ENCODE measurements at regions not wholly inside any gene's neighbourhood (a gene's known extent, or its start where the extent isn't known, plus 50 kb on each side); places are given as distances from the start of the nearest gene placed in this dataset.

GRCh38 chr3:163521261-163521660 is 1557.0 kb downstream of the SI start:
- TF ChIP-seq MYC (IDR thresholded peaks at IDR 0.05; ENCODE audit: low read depth, low read length) (no peak), FOS (IDR thresholded peaks at IDR 0.05; ENCODE audit: borderline replicate concordance, insufficient read depth, low read length) (no peak)
- TF ChIP-seq, protein P1, sequence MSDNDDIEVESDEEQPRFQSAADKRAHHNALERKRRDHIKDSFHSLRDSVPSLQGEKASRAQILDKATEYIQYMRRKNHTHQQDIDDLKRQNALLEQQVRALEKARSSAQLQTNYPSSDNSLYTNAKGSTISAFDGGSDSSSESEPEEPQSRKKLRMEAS (IDR thresholded peaks at IDR 0.05; ENCODE audit: insufficient read depth, insufficient read length): no peak
- no peaks in the 10 kb centered on the region for H3K9me1 ChIP-seq (replicated peaks; ENCODE audit: control insufficient read depth, extremely low read depth, insufficient read depth, low read length)
- CTCF ChIA-PET: no interaction called here
- BruUV-seq (replicated peaks): no TSS peak
- H3K4me1 ChIP-seq (ENCODE audit: control insufficient read depth, extremely low read depth, insufficient read depth, low read length): no peaks in the 10 kb centered on the region
- no peaks in the 10 kb centered on the region for H3K9me3 ChIP-seq (replicated peaks; ENCODE audit: control insufficient read depth, insufficient read depth, low read length)
- H4K20me1 ChIP-seq (replicated peaks; ENCODE audit: control insufficient read depth, extremely low read depth, insufficient read depth, low read length): no peaks in the 10 kb centered on the region
- no peak overlapping the region for H3K4me3 ChIP-seq (replicated peaks in 1 of 3; ENCODE audit: insufficient read depth in 1 of 3, low read depth in 1 of 3, low read length in 3 of 3)
- POLR2A ChIA-PET: no interaction called here
- no peaks in the 10 kb centered on the region for H3K36me3 ChIP-seq (ENCODE audit: control insufficient read depth in 2 of 2, extremely low read depth in 1 of 2, insufficient read depth in 2 of 2, low read length in 2 of 2)
- no peak overlapping the region for H3K27ac ChIP-seq (ENCODE audit: insufficient read depth, low read depth, low read length)
- intact Hi-C loops (cut with micrococcal nuclease) (no loop called here), dilution Hi-C loops (cut with MboI; ENCODE audit: extremely low pct_ligation_motif_present, low sequenced_read_pairs) (no loop called here)
- no peak overlapping the region for H3K9ac ChIP-seq (replicated peaks; ENCODE audit: extremely low read depth, insufficient read depth, low read length)
- no peak overlapping the region for H2AFZ ChIP-seq (ENCODE audit: low read depth, low read length)
- FAIRE-seq: no peak
- no peak overlapping the region for H3K4me2 ChIP-seq (ENCODE audit: insufficient read depth, low read length)
- no peaks in the 10 kb centered on the region for H3K79me2 ChIP-seq (ENCODE audit: control insufficient read depth, insufficient read depth, low read length)
- no peak for DNase-seq (ENCODE audit: low read depth, low spot score)
- no peaks in the 10 kb centered on the region for H3K27me3 ChIP-seq (ENCODE audit: control insufficient read depth in 2 of 2, insufficient read depth in 2 of 2, low read length in 2 of 2)

GRCh38 chr3:163518065-163518464 is 1560.2 kb downstream of the SI start:
- no peaks in the 10 kb centered on the region for H3K4me1 ChIP-seq (ENCODE audit: control insufficient read depth, extremely low read depth, insufficient read depth, low read length)
- dilution Hi-C loops (cut with MboI; ENCODE audit: extremely low pct_ligation_motif_present, low sequenced_read_pairs) (no loop called here), intact Hi-C loops (cut with micrococcal nuclease) (no loop called here)
- H3K27me3 ChIP-seq (ENCODE audit: control insufficient read depth in 2 of 2, insufficient read depth in 2 of 2, low read length in 2 of 2): no peaks in the 10 kb centered on the region
- no peaks in the 10 kb centered on the region for H4K20me1 ChIP-seq (replicated peaks; ENCODE audit: control insufficient read depth, extremely low read depth, insufficient read depth, low read length)
- no peaks in the 10 kb centered on the region for H3K79me2 ChIP-seq (ENCODE audit: control insufficient read depth, insufficient read depth, low read length)
- CTCF ChIA-PET: no interaction called here
- peaks cover 5% of the 10 kb centered on the region for H3K9me3 ChIP-seq (replicated peaks; ENCODE audit: control insufficient read depth, insufficient read depth, low read length)
- H3K9ac ChIP-seq (replicated peaks; ENCODE audit: extremely low read depth, insufficient read depth, low read length): no peak overlapping the region
- DNase-seq (ENCODE audit: low read depth, low spot score) (no peak), FAIRE-seq (no peak)
- H3K4me3 ChIP-seq (replicated peaks in 1 of 3; ENCODE audit: insufficient read depth in 1 of 3, low read depth in 1 of 3, low read length in 3 of 3): no peak overlapping the region
- no peak overlapping the region for H3K27ac ChIP-seq (ENCODE audit: insufficient read depth, low read depth, low read length)
- BruUV-seq (replicated peaks): no TSS peak
- TF ChIP-seq MYC (IDR thresholded peaks at IDR 0.05; ENCODE audit: low read depth, low read length): no peak
- no peak for TF ChIP-seq JUN (IDR thresholded peaks at IDR 0.05; ENCODE audit: borderline replicate concordance, insufficient read depth, insufficient read length, low read depth)
- TF ChIP-seq POLR2AphosphoS5 (IDR thresholded peaks at IDR 0.05; ENCODE audit: insufficient read depth, low read depth, low read length): no peak
- TF ChIP-seq POLR2A (IDR thresholded peaks at IDR 0.05; ENCODE audit: low read depth, low read length): no peak
- TF ChIP-seq GATA2 (IDR thresholded peaks at IDR 0.05; ENCODE audit: insufficient read depth, insufficient read length, low read depth, low read length): no peak
- no peak for TF ChIP-seq EZH2 (IDR thresholded peaks at IDR 0.05; ENCODE audit: borderline replicate concordance, low read depth, low read length, severe bottlenecking)
- TF ChIP-seq, protein P2, sequence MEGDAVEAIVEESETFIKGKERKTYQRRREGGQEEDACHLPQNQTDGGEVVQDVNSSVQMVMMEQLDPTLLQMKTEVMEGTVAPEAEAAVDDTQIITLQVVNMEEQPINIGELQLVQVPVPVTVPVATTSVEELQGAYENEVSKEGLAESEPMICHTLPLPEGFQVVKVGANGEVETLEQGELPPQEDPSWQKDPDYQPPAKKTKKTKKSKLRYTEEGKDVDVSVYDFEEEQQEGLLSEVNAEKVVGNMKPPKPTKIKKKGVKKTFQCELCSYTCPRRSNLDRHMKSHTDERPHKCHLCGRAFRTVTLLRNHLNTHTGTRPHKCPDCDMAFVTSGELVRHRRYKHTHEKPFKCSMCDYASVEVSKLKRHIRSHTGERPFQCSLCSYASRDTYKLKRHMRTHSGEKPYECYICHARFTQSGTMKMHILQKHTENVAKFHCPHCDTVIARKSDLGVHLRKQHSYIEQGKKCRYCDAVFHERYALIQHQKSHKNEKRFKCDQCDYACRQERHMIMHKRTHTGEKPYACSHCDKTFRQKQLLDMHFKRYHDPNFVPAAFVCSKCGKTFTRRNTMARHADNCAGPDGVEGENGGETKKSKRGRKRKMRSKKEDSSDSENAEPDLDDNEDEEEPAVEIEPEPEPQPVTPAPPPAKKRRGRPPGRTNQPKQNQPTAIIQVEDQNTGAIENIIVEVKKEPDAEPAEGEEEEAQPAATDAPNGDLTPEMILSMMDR (IDR thresholded peaks at IDR 0.05; ENCODE audit: extremely low read depth in 1 of 2, insufficient read depth in 1 of 2, low read depth in 1 of 2, low read length in 2 of 2): no peak
- TF ChIP-seq FOS (IDR thresholded peaks at IDR 0.05; ENCODE audit: borderline replicate concordance, insufficient read depth, low read length): no peak
- TF ChIP-seq, protein P1 (IDR thresholded peaks at IDR 0.05; ENCODE audit: insufficient read depth, insufficient read length): no peak
- no peaks in the 10 kb centered on the region for H3K36me3 ChIP-seq (ENCODE audit: control insufficient read depth in 2 of 2, extremely low read depth in 1 of 2, insufficient read depth in 2 of 2, low read length in 2 of 2)
- H3K9me1 ChIP-seq (replicated peaks; ENCODE audit: control insufficient read depth, extremely low read depth, insufficient read depth, low read length): no peaks in the 10 kb centered on the region
- no peak overlapping the region for H2AFZ ChIP-seq (ENCODE audit: low read depth, low read length)
- H3K4me2 ChIP-seq (ENCODE audit: insufficient read depth, low read length): no peak overlapping the region
- POLR2A ChIA-PET: no interaction called here

All from endothelial cell of umbilical vein (primary cell).